Astrocyte (in vitro differentiated cells and primary cell): ENCODE measurements at regions not wholly inside any gene's neighbourhood (a gene's known extent, or its start where the extent isn't known, plus 50 kb on each side); places are given as distances from the start of the nearest gene placed in this dataset.

Experiments used
- EZH2 ChIP-seq: IDR thresholded peaks from 2 replicates; pipeline ENCODE4 v1.6.1; 2012; ENCODE audit warnings: mild to moderate bottlenecking, low read length, inconsistent platforms; ENCODE audit not compliant: insufficient read depth
- TF ChIP-seq, protein P1 (sequence below): IDR thresholded peaks from 2 replicates; pipeline ENCODE4 v1.5.1; 2011; ENCODE audit warnings: low read depth, mild to moderate bottlenecking, inconsistent platforms, low read length, moderate library complexity; ENCODE audit not compliant: insufficient read depth

GRCh38 chr9:24416136-24416535 lies 129.6 kb downstream of the IZUMO3 start:
- TF ChIP-seq, protein P1, sequence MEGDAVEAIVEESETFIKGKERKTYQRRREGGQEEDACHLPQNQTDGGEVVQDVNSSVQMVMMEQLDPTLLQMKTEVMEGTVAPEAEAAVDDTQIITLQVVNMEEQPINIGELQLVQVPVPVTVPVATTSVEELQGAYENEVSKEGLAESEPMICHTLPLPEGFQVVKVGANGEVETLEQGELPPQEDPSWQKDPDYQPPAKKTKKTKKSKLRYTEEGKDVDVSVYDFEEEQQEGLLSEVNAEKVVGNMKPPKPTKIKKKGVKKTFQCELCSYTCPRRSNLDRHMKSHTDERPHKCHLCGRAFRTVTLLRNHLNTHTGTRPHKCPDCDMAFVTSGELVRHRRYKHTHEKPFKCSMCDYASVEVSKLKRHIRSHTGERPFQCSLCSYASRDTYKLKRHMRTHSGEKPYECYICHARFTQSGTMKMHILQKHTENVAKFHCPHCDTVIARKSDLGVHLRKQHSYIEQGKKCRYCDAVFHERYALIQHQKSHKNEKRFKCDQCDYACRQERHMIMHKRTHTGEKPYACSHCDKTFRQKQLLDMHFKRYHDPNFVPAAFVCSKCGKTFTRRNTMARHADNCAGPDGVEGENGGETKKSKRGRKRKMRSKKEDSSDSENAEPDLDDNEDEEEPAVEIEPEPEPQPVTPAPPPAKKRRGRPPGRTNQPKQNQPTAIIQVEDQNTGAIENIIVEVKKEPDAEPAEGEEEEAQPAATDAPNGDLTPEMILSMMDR = no peak
- no peak for TF ChIP-seq EZH2
